Astrocyte (in vitro differentiated cells and primary cell): ENCODE measurements at regions not wholly inside any gene's neighbourhood (a gene's known extent, or its start where the extent isn't known, plus 50 kb on each side); places are given as distances from the start of the nearest gene placed in this dataset.

ENCODE experiments used
- EZH2 ChIP-seq: IDR thresholded peaks from 2 replicates; pipeline ENCODE4 v1.6.1; 2012; ENCODE audit warnings: mild to moderate bottlenecking, low read length, inconsistent platforms; ENCODE audit not compliant: insufficient read depth
- TF ChIP-seq, protein P1 (sequence below): IDR thresholded peaks from 2 replicates; pipeline ENCODE4 v1.5.1; 2011; ENCODE audit warnings: low read depth, mild to moderate bottlenecking, inconsistent platforms, low read length, moderate library complexity; ENCODE audit not compliant: insufficient read depth

DNA sequence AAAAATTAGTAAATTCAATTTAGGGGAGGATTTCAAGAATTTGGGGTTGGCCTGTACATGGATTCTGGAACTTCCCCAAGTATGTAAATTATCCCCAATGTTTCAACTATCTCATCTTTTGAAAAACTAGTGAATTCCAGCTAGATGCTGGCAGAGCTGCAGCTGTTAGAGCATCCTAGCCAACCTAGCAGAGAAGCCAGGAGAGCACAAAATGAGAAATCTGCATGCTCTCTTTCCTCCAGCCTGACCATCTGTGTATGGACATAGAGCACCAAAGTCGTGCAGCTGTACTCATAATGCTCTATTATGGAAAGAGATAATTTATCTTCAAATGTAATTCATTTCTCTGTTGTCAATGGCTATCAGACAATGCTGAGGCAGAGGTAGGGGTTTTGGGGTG is 1217.7 kb downstream of the PCDH19 start:
- no peak for TF ChIP-seq EZH2
- TF ChIP-seq, protein P1, sequence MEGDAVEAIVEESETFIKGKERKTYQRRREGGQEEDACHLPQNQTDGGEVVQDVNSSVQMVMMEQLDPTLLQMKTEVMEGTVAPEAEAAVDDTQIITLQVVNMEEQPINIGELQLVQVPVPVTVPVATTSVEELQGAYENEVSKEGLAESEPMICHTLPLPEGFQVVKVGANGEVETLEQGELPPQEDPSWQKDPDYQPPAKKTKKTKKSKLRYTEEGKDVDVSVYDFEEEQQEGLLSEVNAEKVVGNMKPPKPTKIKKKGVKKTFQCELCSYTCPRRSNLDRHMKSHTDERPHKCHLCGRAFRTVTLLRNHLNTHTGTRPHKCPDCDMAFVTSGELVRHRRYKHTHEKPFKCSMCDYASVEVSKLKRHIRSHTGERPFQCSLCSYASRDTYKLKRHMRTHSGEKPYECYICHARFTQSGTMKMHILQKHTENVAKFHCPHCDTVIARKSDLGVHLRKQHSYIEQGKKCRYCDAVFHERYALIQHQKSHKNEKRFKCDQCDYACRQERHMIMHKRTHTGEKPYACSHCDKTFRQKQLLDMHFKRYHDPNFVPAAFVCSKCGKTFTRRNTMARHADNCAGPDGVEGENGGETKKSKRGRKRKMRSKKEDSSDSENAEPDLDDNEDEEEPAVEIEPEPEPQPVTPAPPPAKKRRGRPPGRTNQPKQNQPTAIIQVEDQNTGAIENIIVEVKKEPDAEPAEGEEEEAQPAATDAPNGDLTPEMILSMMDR = no peak
